Epithelial cell of prostate (primary cell): ENCODE measurements at regions not wholly inside any gene's neighbourhood (a gene's known extent, or its start where the extent isn't known, plus 50 kb on each side); places are given as distances from the start of the nearest gene placed in this dataset.
"Not testable (repeated sequence)": the region's sequence is repeated elsewhere in the genome, so short reads cannot be mapped to it uniquely, and the experiment has no call there.

ENCODE experiments used
- DNase-seq: peaks from one replicate; pipeline ENCODE4 v3.0.0-alpha.2; 2011; ENCODE audit warnings: low read depth, low spot score
- H3K27ac ChIP-seq: fragments of 450-650 bp; 2 replicates; pipeline ENCODE4 v1.5.1; 2017; ENCODE audit warnings: mild to moderate bottlenecking

DNA sequence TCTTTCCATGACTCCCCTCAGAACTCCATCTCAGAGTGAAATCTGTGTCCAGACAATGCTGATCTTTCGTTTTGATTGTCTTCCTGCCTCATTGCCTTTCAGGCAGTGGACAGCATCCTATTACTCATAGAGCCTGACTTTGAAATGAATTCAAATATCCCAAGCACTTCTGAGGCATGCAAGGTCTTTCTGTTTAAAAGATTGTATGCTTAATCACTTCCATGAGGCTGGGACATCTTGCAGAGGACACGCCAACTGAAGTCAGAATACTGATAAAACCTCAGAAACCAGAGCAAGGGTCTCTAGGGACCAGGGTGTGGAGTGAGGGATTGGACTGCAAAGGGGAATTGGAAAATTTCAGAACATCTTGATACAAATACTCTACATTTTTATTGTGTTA is 836.5 kb upstream of the ID2 start:
- H3K27ac ChIP-seq: no peak overlapping the region
- DNase-seq: no peak

DNA sequence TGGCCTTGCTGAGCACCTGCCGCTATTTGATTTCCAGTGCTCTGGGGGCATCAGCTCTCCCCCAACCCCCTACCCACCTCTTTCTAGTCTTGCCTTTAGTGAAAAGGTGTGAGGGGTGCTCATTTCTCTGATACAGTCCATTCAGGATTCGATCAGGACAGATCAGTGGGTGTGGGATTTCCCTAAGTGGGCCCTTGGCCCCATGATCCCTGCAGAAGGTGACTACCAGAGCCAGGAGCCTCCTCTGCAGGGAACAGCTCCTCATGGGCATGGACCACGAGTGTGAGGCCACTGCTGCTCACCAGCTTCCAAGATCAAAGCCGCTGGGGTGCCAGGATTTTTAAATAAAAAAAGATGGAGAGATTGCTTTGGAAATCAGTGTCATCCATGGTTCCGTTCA is 835.2 kb upstream of the ID2 start:
- DNase-seq: no peak
- H3K27ac ChIP-seq: no peak overlapping the region

DNA sequence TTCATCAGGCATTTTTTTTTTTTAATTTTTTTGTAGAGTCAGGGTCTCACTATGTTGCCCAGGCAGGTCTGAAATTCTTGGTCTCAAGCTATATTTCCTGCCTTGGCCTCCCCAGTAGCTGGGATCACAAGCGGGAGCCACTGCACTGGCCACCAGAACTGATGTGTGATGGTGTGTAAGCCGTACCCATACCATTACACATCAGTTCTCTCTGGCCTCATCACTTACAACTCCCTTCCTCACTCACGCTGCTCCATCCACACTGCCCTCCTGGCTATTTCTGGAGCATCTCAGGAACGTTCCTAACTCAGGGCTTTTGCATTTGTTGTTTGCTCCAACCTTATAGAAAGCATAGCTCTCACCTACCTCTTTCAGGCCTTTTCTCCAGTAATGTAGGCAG is 834.5 kb upstream of the ID2 start:
- H3K27ac ChIP-seq: no peak overlapping the region
- no peak for DNase-seq

DNA sequence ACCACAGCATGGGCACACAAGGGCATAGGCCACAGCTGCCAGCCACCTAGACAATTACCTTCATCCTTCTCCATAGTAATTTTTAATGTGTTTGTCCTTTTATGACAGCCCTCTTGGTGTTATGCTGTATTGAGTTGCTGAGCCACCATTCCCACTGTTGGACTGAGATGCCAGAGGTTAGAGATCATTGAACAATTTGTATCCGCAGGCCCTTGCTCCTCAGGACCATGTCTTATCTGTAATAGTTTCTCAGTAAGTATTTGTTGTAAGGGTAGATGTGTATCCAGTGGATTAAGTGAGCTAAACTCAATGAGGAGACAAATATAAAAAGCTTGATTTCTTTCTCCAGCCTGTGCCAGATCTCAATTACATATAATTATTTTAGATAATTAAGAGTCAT is 832.8 kb upstream of the ID2 start:
- H3K27ac ChIP-seq: no peak overlapping the region
- DNase-seq: no peak

DNA sequence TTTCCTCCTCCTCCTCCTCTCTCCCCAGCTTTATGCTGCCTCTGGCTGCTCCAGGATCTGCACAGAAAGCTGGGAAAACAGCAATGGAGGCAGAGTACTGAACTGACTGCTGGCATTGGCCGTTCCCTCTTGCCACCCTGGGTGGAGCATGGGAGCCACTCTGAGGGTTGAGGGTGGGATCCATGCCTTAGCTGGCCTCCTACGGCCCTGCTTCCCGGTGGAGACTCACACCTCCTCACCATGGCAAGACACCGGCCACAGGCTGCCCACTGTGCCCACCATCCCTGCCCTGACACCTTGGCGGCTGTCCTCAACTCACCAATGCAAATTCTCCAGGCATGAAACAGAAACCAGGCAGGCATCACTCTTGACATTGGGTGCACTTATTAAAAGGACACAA is 832.3 kb upstream of the ID2 start:
- H3K27ac ChIP-seq: no peak overlapping the region
- no peak for DNase-seq

DNA sequence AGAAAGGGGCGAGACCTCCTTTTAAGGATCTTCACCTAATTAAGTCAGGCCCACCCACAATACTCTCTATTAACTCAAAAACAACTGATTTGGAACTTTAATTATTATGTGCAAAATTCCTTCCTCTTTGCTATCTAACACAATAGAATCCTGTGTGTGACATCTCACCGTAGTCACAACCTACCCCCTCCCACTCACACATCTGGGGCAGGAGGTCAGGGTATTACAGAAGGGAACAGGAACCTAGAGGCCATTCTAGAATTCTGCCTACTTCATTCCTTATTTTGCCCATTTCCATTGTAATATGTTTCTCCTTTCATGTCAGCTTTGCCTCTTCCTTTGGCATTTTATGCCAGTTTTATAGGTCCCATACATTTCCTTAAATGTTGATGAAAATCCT is 829.3 kb upstream of the ID2 start:
- no peak overlapping the region for H3K27ac ChIP-seq
- no peak for DNase-seq

DNA sequence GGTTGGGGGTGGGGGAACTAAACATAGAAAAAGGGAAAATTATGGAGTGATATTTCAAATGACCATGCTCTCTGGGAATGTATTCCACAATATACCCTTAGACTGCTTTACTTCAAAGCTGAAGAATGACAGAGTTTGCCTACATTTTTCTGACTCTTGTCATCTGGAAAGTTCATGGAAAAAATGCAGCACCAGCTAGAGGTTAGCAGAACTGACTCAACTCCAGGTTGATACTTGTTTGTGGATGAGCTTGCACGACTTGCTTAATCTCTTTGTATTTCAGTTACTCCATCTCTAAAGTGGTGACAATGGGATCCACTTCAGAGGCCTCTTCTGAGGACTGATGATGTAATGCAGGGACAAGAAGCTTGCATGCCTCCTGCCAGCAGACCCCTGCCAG is 824.0 kb upstream of the ID2 start:
- DNase-seq: peak; percentile 68
- H3K27ac ChIP-seq: peak overlapping the region; percentile 38

DNA sequence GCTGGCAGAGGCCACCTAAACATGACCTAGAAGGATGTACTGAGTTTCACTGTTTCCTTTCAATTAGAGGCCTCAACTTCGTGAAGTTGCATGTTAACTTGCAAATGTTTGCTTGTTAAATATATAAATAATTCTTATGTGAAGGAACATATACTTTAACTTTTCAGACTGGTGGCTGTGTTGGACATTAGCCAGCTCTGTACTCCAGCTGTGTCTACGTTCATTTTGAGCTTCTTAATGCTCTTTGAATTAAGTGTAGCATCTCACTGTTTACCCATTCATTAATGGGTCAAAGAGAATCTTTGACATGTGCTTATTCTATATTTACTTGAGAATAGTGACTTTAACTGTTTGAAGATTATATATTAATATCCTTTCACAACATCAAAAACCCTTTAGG is 823.2 kb upstream of the ID2 start:
- no peak for DNase-seq
- H3K27ac ChIP-seq: peak overlapping the region; percentile 38

DNA sequence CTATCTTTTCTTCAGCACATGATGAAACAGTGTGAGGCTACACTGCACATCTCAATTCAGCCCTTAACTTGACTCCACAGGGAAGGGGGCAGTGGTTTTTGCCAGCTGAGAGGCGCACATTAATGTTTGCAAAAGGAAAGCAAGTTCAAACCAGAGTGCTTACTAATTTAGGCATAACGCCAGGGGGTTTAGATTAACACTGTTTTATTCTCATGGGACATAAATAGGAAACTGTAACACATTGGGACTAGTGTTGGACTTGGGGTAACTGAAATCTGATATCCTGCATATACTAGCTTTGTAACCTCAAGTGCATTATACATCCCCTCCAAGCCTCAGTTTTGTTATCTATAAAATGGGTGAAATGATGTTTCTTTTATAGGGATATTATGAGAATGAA is 821.2 kb upstream of the ID2 start:
- no peak overlapping the region for H3K27ac ChIP-seq
- DNase-seq: no peak

DNA sequence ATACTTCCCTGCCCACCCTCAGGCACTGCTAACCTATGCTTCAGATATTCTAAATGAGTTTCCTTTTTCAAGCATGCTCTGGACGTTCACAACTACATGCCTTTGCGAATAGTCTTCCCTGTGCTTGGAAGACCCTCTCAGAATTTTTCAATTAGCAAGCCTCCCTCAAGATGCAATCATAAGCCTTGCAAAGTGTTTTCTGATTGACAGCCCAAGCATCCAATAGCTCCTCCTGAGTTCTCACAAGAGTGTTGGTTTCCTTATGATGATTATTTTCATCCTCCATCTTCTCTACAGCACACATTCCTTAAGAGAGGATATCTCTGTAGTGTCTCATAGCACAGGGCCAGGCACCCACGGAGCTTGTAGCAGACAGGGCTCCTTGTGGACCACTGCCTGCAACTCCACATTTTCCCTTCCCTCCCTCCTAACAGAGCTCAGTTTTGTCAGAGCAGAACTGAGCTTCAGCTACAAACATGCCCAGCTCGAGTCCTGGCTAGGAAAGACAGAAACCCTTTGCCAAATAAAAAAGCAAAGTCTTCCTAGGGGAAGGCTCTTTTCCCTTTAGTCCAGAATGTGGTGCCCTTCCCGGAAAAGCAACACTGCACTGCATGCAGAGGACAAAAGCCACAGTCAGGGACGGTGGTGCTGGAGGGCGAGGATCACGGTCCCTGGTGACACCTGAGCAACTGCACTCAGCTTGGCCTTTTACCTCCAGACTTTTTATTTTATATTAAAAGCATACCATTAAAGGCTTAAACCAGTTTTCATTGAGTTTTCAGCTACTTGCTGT is 819.8 kb upstream of the ID2 start:
- H3K27ac ChIP-seq: no peak overlapping the region
- DNase-seq: no peak

DNA sequence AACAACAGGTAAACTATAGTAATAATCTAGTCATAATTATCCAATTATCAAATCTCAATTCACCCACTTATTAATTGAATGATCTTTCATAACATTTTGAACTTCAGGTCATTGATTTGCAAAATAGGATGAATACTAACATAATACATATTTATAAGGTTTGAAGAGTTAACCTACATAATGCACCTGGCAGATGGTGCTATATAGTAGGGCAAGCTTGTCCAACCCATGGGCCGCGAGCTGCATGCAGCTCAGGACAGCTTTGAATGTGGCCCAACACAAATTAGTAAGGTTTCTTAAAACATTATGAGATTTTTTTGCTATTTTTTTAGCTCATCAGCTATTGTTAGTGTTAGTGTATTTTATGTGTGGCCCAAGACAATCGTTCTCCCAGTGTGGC is 815.8 kb upstream of the ID2 start:
- H3K27ac ChIP-seq: no peak overlapping the region

DNA sequence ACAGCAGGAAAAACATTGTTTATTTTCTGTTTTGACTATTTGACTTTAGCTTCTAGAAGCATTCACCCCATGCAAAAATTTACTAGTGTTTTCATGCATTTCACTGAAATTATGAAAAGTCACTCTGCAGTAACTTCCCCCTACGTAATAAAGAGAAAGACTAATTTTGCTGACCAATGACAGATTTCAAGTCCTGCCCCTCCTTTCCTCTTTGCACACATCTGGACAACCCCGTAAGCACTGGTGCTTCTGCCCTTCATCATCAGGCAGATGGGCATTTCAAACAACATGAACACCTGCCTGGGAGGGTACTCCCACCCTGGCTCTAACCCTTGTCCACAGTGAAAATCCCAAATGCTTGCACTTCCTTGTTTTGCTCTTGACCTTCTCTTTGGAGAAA is 815.0 kb upstream of the ID2 start:
- no peak overlapping the region for H3K27ac ChIP-seq
- no peak for DNase-seq

More for the DNA sequence above, 815.8 kb upstream of the ID2 start:
- DNase-seq: no peak

DNA sequence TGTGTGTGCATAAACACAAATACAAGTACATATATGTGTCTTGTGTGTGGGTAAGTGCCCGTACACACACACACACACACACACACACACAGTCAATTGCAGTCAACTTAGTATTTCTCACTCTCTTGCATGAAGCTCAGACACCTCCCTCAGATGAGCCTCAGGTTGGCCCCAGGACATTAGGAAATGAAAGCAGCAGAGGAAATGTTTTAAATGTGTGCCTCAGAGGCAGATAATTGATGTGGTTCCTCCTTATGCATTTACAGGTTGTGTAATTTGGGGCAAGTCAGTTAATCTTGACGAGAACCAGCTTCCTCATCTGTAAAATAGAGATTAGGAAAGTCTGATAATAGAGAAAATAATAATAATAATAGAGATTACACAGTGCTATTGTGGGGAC is 814.0 kb upstream of the ID2 start:
- H3K27ac ChIP-seq: no peak overlapping the region
- no peak for DNase-seq

DNA sequence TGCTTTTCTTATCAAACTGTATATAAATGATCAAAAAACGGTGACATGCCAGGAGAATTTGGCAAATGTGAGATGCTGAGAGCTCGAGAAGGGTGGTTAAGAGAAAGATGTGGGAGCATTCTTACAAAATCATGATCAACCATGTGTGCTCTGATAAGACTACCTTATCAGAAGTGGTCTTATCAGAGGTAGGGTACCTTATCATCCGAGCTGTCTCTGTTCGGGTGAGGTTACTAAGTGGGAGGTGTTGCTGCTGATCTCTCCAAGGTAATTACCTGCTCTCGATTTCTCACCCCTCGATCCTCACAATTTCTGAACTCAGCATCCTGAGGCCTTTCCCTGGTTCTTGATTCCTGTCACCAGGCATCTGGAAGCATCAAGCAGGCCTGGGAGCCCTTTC is 813.0 kb upstream of the ID2 start:
- no peak overlapping the region for H3K27ac ChIP-seq
- DNase-seq: no peak

DNA sequence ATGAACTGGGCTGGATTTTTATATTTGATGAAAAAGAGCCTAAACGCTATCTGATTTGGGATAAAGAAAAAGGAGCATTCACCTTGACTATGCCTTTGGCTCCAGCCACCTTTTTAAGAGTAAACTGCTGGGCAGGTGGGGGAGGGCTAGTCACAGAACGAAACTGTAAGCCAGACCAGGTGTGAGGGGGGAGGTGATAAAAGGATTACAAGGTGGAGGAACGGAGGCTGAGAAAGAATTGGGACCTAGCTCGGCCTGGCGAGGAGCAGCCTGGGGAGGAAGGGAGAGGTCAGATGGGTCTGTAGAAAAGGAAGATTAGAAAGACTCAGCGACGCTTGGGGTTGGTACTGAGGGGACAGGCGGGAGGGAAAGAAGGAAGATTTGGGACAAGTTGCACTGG is 805.4 kb upstream of the ID2 start:
- not testable (repeated sequence) for H3K27ac ChIP-seq

DNA sequence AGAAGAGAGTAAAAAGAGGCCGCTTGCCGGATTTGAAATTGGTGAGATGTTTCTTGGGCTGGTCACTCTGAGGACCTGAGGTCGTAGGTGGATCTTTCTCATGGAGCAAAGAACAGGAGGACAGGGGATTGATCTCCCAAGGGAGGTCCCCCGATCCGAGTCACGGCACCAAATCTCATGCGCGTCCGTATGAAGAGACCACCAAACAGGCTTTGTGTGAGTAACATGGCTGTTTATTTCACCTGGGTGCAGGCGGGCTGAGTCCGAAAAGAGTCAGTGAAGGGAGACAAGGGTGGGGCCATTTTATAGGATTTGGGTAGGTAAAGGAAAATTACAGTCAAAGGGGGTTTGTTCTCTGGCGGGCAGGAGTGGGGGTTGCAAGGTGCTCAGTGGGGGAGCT is 803.6 kb upstream of the ID2 start:
- not testable (repeated sequence) for H3K27ac ChIP-seq, DNase-seq

More for the DNA sequence above, 805.4 kb upstream of the ID2 start:
- not testable (repeated sequence) for DNase-seq

DNA sequence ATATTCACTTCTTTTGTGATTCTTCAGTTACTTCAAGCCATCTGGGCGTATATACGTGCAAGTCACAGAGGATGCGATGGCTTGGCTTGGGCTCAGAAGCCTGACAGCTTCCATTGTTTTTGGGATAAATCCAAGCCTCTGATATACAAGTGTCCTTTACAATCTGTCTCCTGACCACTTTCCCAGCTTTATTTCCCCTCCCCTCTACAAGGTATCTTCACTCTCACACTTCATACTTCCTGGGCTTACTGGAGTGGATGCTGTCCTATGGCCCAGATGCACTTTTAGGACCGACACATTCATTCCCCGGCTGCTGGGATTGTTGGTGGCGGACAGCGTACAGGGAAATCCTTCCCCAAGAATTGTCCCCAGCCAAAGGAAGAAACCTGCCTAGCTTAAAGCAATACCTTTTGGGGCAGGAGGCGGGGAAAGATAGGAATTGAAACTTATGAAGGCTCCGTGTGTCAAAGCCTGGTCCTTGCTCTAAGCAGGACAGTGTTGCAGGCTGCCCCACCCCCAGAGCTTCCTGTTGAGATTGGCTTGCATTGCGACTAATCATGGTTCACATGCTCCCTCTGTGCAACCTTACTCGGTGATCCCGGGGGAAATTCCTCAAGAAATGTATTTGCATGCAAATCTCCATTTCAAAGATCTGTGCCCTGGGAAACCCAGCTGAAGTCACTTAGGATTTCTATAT is 802.9 kb upstream of the ID2 start:
- DNase-seq: no peak
- H3K27ac ChIP-seq: no peak overlapping the region

DNA sequence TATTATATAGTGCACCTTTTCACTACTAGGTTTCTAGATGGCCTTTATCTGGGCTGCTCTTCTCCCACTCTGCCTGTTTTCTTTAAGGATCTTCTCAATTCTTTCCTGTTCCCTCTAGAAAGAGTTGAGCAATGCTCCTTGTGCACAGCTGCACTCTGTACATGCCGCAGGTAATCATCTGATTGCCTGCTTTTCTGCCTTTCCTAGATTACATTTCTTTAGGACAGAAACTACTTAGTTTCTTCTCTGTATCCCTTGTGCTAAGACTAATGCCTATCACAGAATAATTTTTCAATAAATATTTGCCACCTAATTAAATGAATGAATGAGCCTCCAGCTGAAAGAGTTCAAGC is 802.4 kb upstream of the ID2 start:
- no peak overlapping the region for H3K27ac ChIP-seq
- DNase-seq: no peak

DNA sequence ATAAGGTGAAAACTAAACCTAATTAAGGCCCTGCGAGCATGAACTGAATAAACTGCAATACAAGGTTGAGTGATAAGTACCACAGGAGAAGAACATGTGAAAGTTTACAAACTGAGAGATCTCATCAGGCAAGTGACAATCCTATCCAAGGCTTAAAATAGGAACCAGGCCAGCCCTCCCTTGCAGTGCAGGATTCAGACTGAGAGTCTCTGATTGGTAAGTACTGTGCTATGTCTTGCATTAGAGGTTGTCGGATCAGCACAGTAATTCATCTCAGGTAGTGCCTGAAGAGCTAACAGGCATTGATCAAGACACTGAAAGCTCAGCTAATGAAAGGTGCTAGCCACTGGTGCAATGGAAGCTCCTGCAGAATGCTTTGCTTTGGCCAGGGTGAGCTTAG is 801.7 kb upstream of the ID2 start:
- H3K27ac ChIP-seq: no peak overlapping the region
- no peak for DNase-seq

DNA sequence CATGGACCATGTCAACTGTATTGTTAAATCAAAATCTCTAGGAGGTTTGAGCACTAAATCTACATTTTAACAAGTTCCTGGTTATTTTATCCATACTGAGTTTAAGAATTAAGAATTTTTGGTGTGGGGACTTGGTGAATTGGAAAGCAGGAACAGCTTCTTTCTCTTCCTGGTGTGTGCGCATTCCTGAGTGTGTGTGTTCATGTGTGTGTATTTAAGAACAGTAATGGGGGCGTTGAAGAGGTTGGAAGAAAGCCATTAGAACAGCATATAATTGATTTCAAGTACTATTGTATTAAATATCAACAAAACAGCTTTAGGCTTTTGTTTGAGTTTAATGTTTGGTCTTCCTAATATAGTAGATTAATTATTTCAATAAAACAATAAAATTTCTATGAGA is 801.3 kb upstream of the ID2 start:
- no peak for DNase-seq
- no peak overlapping the region for H3K27ac ChIP-seq

DNA sequence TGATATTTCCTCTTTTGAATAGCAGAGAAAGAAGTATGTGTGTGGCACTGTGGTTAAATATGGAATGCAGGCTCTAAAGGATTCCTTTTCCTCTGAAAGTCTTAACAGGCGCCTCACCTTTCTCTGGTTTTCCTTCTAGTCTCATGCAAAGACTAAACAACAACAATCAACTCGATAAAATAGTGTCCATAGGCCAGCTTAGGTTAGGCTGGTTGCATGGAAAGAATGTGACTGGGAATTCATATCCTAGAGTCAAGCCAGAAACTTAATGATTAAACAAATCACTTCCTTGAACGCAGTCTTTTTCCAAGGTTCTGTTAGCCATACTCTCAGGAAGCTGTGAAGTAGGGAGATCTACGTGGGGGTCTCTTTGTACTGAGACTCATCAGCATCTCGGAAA is 800.8 kb upstream of the ID2 start:
- no peak for DNase-seq
- H3K27ac ChIP-seq: no peak overlapping the region

DNA sequence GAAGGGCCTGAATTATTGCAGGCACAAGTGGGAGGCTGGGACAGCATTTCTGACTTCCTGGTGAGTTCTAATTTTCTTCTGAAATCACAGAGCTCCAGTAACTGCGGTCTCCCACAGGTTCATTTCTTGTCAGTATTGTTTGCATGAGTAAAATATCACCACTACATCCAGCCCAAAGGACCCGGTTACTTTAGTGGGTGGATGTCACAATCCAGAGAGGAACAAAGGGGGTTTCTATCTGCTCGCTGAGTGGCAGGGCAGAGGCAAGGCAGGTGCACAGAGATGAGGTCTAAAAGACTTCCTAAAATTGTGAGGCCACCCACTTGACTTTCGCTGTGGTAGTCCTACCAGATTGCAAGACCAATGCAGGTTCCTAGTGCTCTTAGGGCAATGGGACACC is 800.4 kb upstream of the ID2 start:
- DNase-seq: no peak
- H3K27ac ChIP-seq: no peak overlapping the region
